SK-N-SH treated with all-trans-retinoic acid at 6 μM for 48 hours (cell line): ENCODE measurements at regions not wholly inside any gene's neighbourhood (a gene's known extent, or its start where the extent isn't known, plus 50 kb on each side); places are given as distances from the start of the nearest gene placed in this dataset.

ENCODE experiments used
- ATAC-seq: fragments of 200-7000 bp; cut with Tn5 transposase; 3 replicates; pipeline ENCODE4 v1.9.1; 2020; ENCODE audit warnings: mild to moderate bottlenecking, moderate library complexity
- ARNTL ChIP-seq: fragments of 450-650 bp; formaldehyde crosslinking; IDR thresholded peaks from 2 replicates; pipeline ENCODE4 v1.5.0; 2020; ENCODE audit warnings: low read depth, mild to moderate bottlenecking, moderate library complexity, borderline replicate concordance
- BACH2 ChIP-seq: fragments of 250-450 bp; sonication (Bioruptor Pico); IDR thresholded peaks from 2 replicates; pipeline ENCODE4 v1.9.0; 2021; ENCODE audit warnings: mild to moderate bottlenecking, borderline replicate concordance
- CREB5 ChIP-seq: fragments of 250-450 bp; sonication (Bioruptor Pico); IDR thresholded peaks from 2 replicates; pipeline ENCODE4 v1.5.1; 2020; ENCODE audit warnings: low read depth, mild to moderate bottlenecking, moderate library complexity
- CSDC2 ChIP-seq: fragments of 250-450 bp; sonication (Bioruptor Pico); IDR thresholded peaks from 2 replicates; pipeline ENCODE4 v1.5.0; 2020; ENCODE audit warnings: mild to moderate bottlenecking, moderate library complexity
- CSRNP3 ChIP-seq: fragments of 250-450 bp; sonication (Bioruptor Pico); IDR thresholded peaks from 2 replicates; pipeline ENCODE4 v1.5.1; 2021; ENCODE audit warnings: mild to moderate bottlenecking, moderate library complexity
- ESRRG ChIP-seq: fragments of 250-450 bp; sonication (Bioruptor Pico); IDR thresholded peaks from 2 replicates; pipeline ENCODE4 v1.6.1; 2021; ENCODE audit warnings: mild to moderate bottlenecking
- GLIS3 ChIP-seq: fragments of 250-450 bp; sonication (Bioruptor Pico); IDR thresholded peaks from 2 replicates; pipeline ENCODE4 v1.5.0; 2020; ENCODE audit warnings: mild to moderate bottlenecking, moderate library complexity
- ISL1 ChIP-seq: fragments of 250-450 bp; sonication (Bioruptor Pico); IDR thresholded peaks from 2 replicates; pipeline ENCODE4 v2.1.2; 2022; ENCODE audit warnings: mild to moderate bottlenecking, moderate library complexity
- OSR1 ChIP-seq: fragments of 250-450 bp; sonication (Bioruptor Pico); IDR thresholded peaks from 2 replicates; pipeline ENCODE4 v1.8.0; 2022; ENCODE audit warnings: moderate library complexity, mild to moderate bottlenecking, inconsistent platforms
- PATZ1 ChIP-seq: fragments of 250-450 bp; sonication (Bioruptor Pico); IDR thresholded peaks from 2 replicates; pipeline ENCODE4 v1.8.0; 2020; ENCODE audit warnings: mild to moderate bottlenecking, moderate library complexity, borderline replicate concordance
- POU6F1 ChIP-seq: fragments of 250-450 bp; sonication (Bioruptor Pico); IDR thresholded peaks from 2 replicates; pipeline ENCODE4 v1.8.0; 2021; ENCODE audit warnings: low read depth, mild to moderate bottlenecking, moderate library complexity, borderline replicate concordance
- PPARA ChIP-seq: fragments of 250-450 bp; sonication (Bioruptor Pico); IDR thresholded peaks from 2 replicates; pipeline ENCODE4 v1.5.0; 2020; ENCODE audit warnings: mild to moderate bottlenecking, borderline replicate concordance
- RARB ChIP-seq: fragments of 250-450 bp; sonication (Bioruptor Pico); IDR thresholded peaks from 2 replicates; pipeline ENCODE4 v1.8.0; 2021; ENCODE audit warnings: mild to moderate bottlenecking, moderate library complexity
- SNAI2 ChIP-seq: fragments of 250-450 bp; sonication (Bioruptor Pico); IDR thresholded peaks from 2 replicates; pipeline ENCODE4 v1.5.0; 2020; ENCODE audit warnings: mild to moderate bottlenecking, moderate library complexity
- TOX ChIP-seq: fragments of 250-450 bp; sonication (Bioruptor Pico); IDR thresholded peaks from 2 replicates; pipeline ENCODE4 v1.8.0; 2021; ENCODE audit warnings: mild to moderate bottlenecking, moderate library complexity, borderline replicate concordance
- TSHZ2 ChIP-seq: fragments of 250-450 bp; sonication (Bioruptor Pico); IDR thresholded peaks from 2 replicates; pipeline ENCODE4 v1.5.0; 2020; ENCODE audit warnings: mild to moderate bottlenecking, moderate library complexity
- ZFP3 ChIP-seq: fragments of 250-450 bp; sonication (Bioruptor Pico); IDR thresholded peaks from 2 replicates; pipeline ENCODE4 v1.5.0; 2020; ENCODE audit warnings: mild to moderate bottlenecking, moderate library complexity
- ZFP30 ChIP-seq: fragments of 450-650 bp; formaldehyde crosslinking; IDR thresholded peaks from 2 replicates; pipeline ENCODE4 v1.5.0; 2022; ENCODE audit warnings: mild to moderate bottlenecking, moderate library complexity
- ZNF565 ChIP-seq: fragments of 450-650 bp; formaldehyde crosslinking; conservative IDR thresholded peaks from 2 replicates; pipeline ENCODE4 v1.5.0; 2020; ENCODE audit warnings: low read depth, mild to moderate bottlenecking, moderate library complexity

GRCh38 chr10:29922892-29923291 lies 136.5 kb downstream of the JCAD start (continued):
- TF ChIP-seq CSRNP3 (CRISPR knock-in tag) (no peak), CREB5 (CRISPR knock-in tag) (no peak)

- no peak for ATAC-seq
- TF ChIP-seq TOX (CRISPR knock-in tag) (no peak), ESRRG (CRISPR knock-in tag) (no peak), ZFP30 (CRISPR knock-in tag) (no peak), GLIS3 (no peak), TSHZ2 (no peak), RARB (CRISPR knock-in tag) (no peak), CREB5 (CRISPR knock-in tag) (no peak), SNAI2 (no peak), ISL1 (CRISPR knock-in tag) (no peak), OSR1 (CRISPR knock-in tag) (no peak), ZFP3 (CRISPR knock-in tag) (no peak), PPARA (no peak), ARNTL (CRISPR knock-in tag) (no peak), POU6F1 (CRISPR knock-in tag) (no peak), PATZ1 (CRISPR knock-in tag) (no peak), BACH2 (CRISPR knock-in tag) (no peak), ZNF565 (CRISPR knock-in tag) (no peak), CSDC2 (CRISPR knock-in tag) (no peak), CSRNP3 (CRISPR knock-in tag) (no peak)
These were observed 137.2 kb downstream of the JCAD start for GRCh38 chr10:29922226-29922625.

- no peak for ATAC-seq
- TF ChIP-seq ZFP3 (CRISPR knock-in tag) (no peak), ZFP30 (CRISPR knock-in tag) (no peak), ESRRG (CRISPR knock-in tag) (no peak), OSR1 (CRISPR knock-in tag) (no peak), TSHZ2 (no peak), POU6F1 (CRISPR knock-in tag) (no peak)
These were observed 138.3 kb downstream of the JCAD start for GRCh38 chr10:29921071-29921446.
